GM23338 (cell line): ENCODE measurements at regions not wholly inside any gene's neighbourhood (a gene's known extent, or its start where the extent isn't known, plus 50 kb on each side); places are given as distances from the start of the nearest gene placed in this dataset.

ENCODE experiments used
- ATAC-seq: fragments of 200-7000 bp; cut with Tn5 transposase; 3 replicates; pipeline ENCODE4 v1.9.1; 2020
- DNase-seq: peaks from one replicate; pipeline ENCODE4 v3.0.0-alpha.2; 2015; ENCODE audit warnings: low spot score
- H2AFZ ChIP-seq: fragments of 200-600 bp; sonication (generic); 2 replicates; pipeline ENCODE4 v1.8.0; 2016; ENCODE audit warnings: antibody characterized with exemption, mild to moderate bottlenecking, moderate library complexity
- H3F3A ChIP-seq: fragments of 200-600 bp; sonication (generic); replicated peaks from 2 replicates; pipeline ENCODE4 v1.8.0; 2017; ENCODE audit warnings: antibody characterized with exemption, mixed run types, low read depth
- H3K27ac ChIP-seq: fragments of 200-600 bp; sonication (generic); 2 replicates; pipeline ENCODE4 v1.6.1; 2016; ENCODE audit warnings: low read depth
- H3K27me3 ChIP-seq: fragments of 200-600 bp; sonication (generic); 2 replicates; pipeline ENCODE4 v1.8.0; 2016; ENCODE audit warnings: mild to moderate bottlenecking, mixed run types, moderate library complexity; ENCODE audit not compliant: insufficient read depth
- H3K36me3 ChIP-seq: fragments of 200-600 bp; sonication (generic); 2 replicates; pipeline ENCODE4 v1.8.0; 2016; ENCODE audit warnings: mild to moderate bottlenecking; ENCODE audit not compliant: insufficient read depth
- H3K4me1 ChIP-seq: fragments of 200-600 bp; sonication (generic); 2 replicates; pipeline ENCODE4 v1.8.0; 2016; ENCODE audit warnings: mild to moderate bottlenecking, moderate library complexity; ENCODE audit not compliant: insufficient read depth
- H3K4me2 ChIP-seq: fragments of 200-600 bp; sonication (generic); 2 replicates; pipeline ENCODE4 v1.7.1; 2017; ENCODE audit warnings: mixed run types
- H3K4me3 ChIP-seq: fragments of 200-600 bp; sonication (generic); 2 replicates; pipeline ENCODE4 v1.6.1; 2016; ENCODE audit warnings: mixed run types
- H3K79me2 ChIP-seq: fragments of 200-600 bp; sonication (generic); replicated peaks from 2 replicates; pipeline ENCODE4 v1.8.0; 2017; ENCODE audit warnings: mild to moderate bottlenecking; ENCODE audit not compliant: insufficient read depth
- H3K9me2 ChIP-seq: fragments of 200-600 bp; sonication (generic); 2 replicates; pipeline ENCODE4 v1.8.0; 2017; ENCODE audit not compliant: insufficient read depth
- H4K20me1 ChIP-seq: fragments of 200-600 bp; sonication (generic); replicated peaks from 2 replicates; pipeline ENCODE4 v1.8.0; 2017; ENCODE audit warnings: mild to moderate bottlenecking; ENCODE audit not compliant: insufficient read depth
- H3K27ac Mint-ChIP-seq: 2 replicates; pipeline ENCODE4 v1.8.0; 2020; ENCODE audit warnings: inconsistent platforms, mild to moderate bottlenecking, moderate library complexity, mixed read lengths
- H3K27me3 Mint-ChIP-seq: 3 replicates; pipeline ENCODE4 v1.8.0; 2022; ENCODE audit warnings: low read depth, mild to moderate bottlenecking, moderate library complexity, mixed read lengths, inconsistent platforms; ENCODE audit not compliant: insufficient read depth, poor library complexity
- H3K36me3 Mint-ChIP-seq: 3 replicates; pipeline ENCODE4 v1.8.0; 2021; ENCODE audit warnings: low read depth, mild to moderate bottlenecking, inconsistent platforms, moderate library complexity, mixed read lengths
- H3K4me1 Mint-ChIP-seq: 3 replicates; pipeline ENCODE4 v1.8.0; 2020; ENCODE audit warnings: mild to moderate bottlenecking, inconsistent platforms, mixed read lengths
- H3K4me3 Mint-ChIP-seq: 3 replicates; pipeline ENCODE4 v1.8.0; 2021; ENCODE audit warnings: moderate library complexity, mild to moderate bottlenecking, inconsistent platforms, mixed read lengths
- H3K9me3 Mint-ChIP-seq: 3 replicates; pipeline ENCODE4 v1.8.0; 2020; ENCODE audit warnings: moderate library complexity, mild to moderate bottlenecking, inconsistent platforms, mixed read lengths
- CREB1 ChIP-seq: fragments of 250-450 bp; sonication (Bioruptor Pico); IDR thresholded peaks from 2 replicates; pipeline ENCODE4 v1.5.0; 2020; ENCODE audit warnings: low read depth, mild to moderate bottlenecking, moderate library complexity
- EZH2 ChIP-seq: fragments of 200-600 bp; sonication (generic); IDR thresholded peaks from one replicate; pipeline ENCODE4 v1.8.0; 2017; ENCODE audit warnings: antibody characterized with exemption, mild to moderate bottlenecking, low read depth; ENCODE audit not compliant: unreplicated experiment
- EZH2phosphoT487 ChIP-seq: fragments of 200-600 bp; sonication (generic); IDR thresholded peaks from one replicate; pipeline ENCODE4 v1.8.1; 2018; ENCODE audit warnings: antibody characterized with exemption; ENCODE audit not compliant: unreplicated experiment
- JUNB ChIP-seq: IDR thresholded peaks from one replicate; pipeline ENCODE4 v1.6.1; 2016; ENCODE audit warnings: antibody characterized with exemption; ENCODE audit not compliant: unreplicated experiment
- NANOG ChIP-seq: IDR thresholded peaks from 2 replicates; pipeline ENCODE4 v1.6.1; 2016; ENCODE audit warnings: antibody characterized with exemption, borderline replicate concordance
- POLR2AphosphoS5 ChIP-seq: IDR thresholded peaks from 2 replicates; pipeline ENCODE4 v1.6.1; 2016; ENCODE audit warnings: antibody characterized with exemption, low read depth
- REST ChIP-seq: IDR thresholded peaks from one replicate; pipeline ENCODE4 v1.6.1; 2018; ENCODE audit warnings: antibody characterized with exemption; ENCODE audit not compliant: unreplicated experiment
- STAT1 ChIP-seq: IDR thresholded peaks from one replicate; pipeline ENCODE4 v1.6.1; 2016; ENCODE audit warnings: antibody characterized with exemption; ENCODE audit not compliant: unreplicated experiment
- ZNF114 ChIP-seq: fragments of 250-450 bp; sonication (Bioruptor Pico); IDR thresholded peaks from 2 replicates; pipeline ENCODE4 v1.5.0; 2020; ENCODE audit warnings: mild to moderate bottlenecking, moderate library complexity
- ZNF331 ChIP-seq: fragments of 250-450 bp; sonication (Bioruptor Pico); IDR thresholded peaks from 2 replicates; pipeline ENCODE4 v1.5.0; 2020; ENCODE audit warnings: low read depth, mild to moderate bottlenecking, moderate library complexity
- TF ChIP-seq, protein P1 (sequence below): IDR thresholded peaks from 2 replicates; pipeline ENCODE4 v1.6.1; 2016; ENCODE audit warnings: antibody characterized with exemption
- TF ChIP-seq, protein P2 (sequence below), 2 experiments: fragments of 200-600 bp in 1 of 2; sonication (generic) in 1 of 2; conservative IDR thresholded peaks; 2 replicates each; pipeline versions ENCODE4 v1.5.1 to v1.6.1; 2016 to 2017; ENCODE audit warnings: antibody characterized with exemption in 2 of 2, low read depth in 2 of 2, mild to moderate bottlenecking in 2 of 2, moderate library complexity in 1 of 2
- TF ChIP-seq, protein P3 (sequence below): fragments of 250-450 bp; sonication (Bioruptor Pico); IDR thresholded peaks from 2 replicates; pipeline ENCODE4 v1.5.0; 2020; ENCODE audit warnings: mild to moderate bottlenecking, moderate library complexity

DNA sequence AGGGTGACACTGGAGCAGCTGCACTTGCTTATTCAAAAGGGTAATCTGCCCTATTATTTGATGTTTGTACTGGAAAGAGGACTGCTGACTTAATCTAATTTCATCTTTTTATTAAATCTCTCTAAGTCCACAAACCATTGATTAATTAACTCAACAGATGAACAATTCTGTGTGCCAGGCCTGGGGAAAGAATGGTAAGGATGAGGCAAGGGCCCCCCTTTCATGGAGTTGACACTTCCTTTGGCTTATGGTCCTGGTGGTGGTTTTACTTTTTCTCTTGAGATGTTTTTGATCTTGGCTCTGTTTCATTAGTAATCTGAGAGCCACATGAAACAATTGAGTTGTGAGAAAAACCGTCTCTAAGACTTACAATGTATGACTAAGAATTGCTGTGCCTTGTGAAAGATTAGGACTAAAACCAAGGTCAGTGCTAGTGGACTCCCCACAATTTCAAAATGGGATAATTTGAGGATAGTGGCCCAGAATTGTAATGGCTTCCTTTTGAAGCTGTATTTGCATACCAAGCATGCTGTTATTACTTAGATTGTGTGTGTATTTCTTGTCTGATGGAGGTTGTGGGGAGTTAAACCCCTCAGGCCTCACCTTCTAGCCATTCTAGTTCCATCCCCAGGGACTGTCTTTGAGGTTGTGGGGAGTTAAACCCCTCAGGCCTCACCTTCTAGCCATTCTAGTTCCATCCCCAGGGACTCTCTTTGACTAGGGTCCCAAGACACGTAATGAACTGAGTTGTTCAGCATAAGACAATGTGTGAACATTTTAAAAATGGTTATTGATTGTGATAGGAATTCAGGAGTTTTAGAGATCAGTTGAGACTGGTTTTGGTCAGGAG, 52.5 kb upstream of the EVL start:
- DNase-seq, result no peak
- no peaks in the 10 kb centered on the region for H3K4me1 Mint-ChIP-seq
- no peak for ATAC-seq

More for the DNA sequence above, 52.5 kb upstream of the EVL start:
- Histone ChIP-seq H3K9me2 (0 out of 2 replicates have a peak, but pooled peaks cover 2% of the 10 kb centered on the region), H3K4me2 (no peak overlapping the region), H4K20me1 (peaks cover 17% of the 10 kb centered on the region; the same call in 1 of the 2 replicates), H3K27ac (no peak overlapping the region), H3K79me2 (peaks cover 17% of the 10 kb centered on the region), H3K4me1 (no peaks in the 10 kb centered on the region; the same call in 1 of the 2 replicates), H3K27me3 (no peaks in the 10 kb centered on the region), H3K36me3 (no peaks in the 10 kb centered on the region), H2AFZ (no peak overlapping the region), H3F3A (no peaks in the 10 kb centered on the region), H3K4me3 (no peak overlapping the region)
- no peaks in the 10 kb centered on the region for H3K9me3 Mint-ChIP-seq
- H3K4me3 Mint-ChIP-seq, result no peak overlapping the region
- no peaks in the 10 kb centered on the region for H3K27me3 Mint-ChIP-seq
- H3K27ac Mint-ChIP-seq, result no peak overlapping the region
- H3K36me3 Mint-ChIP-seq, result no peaks in the 10 kb centered on the region; the same call in 1 of the 3 replicates
- TF ChIP-seq EZH2, result no peak
- no peak for TF ChIP-seq CREB1 (CRISPR knock-in tag)
- no peak for TF ChIP-seq ZNF331 (CRISPR knock-in tag)
- TF ChIP-seq, protein P1, sequence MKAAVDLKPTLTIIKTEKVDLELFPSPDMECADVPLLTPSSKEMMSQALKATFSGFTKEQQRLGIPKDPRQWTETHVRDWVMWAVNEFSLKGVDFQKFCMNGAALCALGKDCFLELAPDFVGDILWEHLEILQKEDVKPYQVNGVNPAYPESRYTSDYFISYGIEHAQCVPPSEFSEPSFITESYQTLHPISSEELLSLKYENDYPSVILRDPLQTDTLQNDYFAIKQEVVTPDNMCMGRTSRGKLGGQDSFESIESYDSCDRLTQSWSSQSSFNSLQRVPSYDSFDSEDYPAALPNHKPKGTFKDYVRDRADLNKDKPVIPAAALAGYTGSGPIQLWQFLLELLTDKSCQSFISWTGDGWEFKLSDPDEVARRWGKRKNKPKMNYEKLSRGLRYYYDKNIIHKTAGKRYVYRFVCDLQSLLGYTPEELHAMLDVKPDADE, result no peak
- TF ChIP-seq, protein P2, sequence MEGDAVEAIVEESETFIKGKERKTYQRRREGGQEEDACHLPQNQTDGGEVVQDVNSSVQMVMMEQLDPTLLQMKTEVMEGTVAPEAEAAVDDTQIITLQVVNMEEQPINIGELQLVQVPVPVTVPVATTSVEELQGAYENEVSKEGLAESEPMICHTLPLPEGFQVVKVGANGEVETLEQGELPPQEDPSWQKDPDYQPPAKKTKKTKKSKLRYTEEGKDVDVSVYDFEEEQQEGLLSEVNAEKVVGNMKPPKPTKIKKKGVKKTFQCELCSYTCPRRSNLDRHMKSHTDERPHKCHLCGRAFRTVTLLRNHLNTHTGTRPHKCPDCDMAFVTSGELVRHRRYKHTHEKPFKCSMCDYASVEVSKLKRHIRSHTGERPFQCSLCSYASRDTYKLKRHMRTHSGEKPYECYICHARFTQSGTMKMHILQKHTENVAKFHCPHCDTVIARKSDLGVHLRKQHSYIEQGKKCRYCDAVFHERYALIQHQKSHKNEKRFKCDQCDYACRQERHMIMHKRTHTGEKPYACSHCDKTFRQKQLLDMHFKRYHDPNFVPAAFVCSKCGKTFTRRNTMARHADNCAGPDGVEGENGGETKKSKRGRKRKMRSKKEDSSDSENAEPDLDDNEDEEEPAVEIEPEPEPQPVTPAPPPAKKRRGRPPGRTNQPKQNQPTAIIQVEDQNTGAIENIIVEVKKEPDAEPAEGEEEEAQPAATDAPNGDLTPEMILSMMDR (conservative IDR thresholded peaks at IDR 0.05; ENCODE audit: low read depth in 2 of 2), result no peak
- TF ChIP-seq NANOG, result no peak
- no peak for TF ChIP-seq POLR2AphosphoS5
- TF ChIP-seq EZH2phosphoT487, result no peak
- TF ChIP-seq JUNB, result no peak
- TF ChIP-seq, protein P3, sequence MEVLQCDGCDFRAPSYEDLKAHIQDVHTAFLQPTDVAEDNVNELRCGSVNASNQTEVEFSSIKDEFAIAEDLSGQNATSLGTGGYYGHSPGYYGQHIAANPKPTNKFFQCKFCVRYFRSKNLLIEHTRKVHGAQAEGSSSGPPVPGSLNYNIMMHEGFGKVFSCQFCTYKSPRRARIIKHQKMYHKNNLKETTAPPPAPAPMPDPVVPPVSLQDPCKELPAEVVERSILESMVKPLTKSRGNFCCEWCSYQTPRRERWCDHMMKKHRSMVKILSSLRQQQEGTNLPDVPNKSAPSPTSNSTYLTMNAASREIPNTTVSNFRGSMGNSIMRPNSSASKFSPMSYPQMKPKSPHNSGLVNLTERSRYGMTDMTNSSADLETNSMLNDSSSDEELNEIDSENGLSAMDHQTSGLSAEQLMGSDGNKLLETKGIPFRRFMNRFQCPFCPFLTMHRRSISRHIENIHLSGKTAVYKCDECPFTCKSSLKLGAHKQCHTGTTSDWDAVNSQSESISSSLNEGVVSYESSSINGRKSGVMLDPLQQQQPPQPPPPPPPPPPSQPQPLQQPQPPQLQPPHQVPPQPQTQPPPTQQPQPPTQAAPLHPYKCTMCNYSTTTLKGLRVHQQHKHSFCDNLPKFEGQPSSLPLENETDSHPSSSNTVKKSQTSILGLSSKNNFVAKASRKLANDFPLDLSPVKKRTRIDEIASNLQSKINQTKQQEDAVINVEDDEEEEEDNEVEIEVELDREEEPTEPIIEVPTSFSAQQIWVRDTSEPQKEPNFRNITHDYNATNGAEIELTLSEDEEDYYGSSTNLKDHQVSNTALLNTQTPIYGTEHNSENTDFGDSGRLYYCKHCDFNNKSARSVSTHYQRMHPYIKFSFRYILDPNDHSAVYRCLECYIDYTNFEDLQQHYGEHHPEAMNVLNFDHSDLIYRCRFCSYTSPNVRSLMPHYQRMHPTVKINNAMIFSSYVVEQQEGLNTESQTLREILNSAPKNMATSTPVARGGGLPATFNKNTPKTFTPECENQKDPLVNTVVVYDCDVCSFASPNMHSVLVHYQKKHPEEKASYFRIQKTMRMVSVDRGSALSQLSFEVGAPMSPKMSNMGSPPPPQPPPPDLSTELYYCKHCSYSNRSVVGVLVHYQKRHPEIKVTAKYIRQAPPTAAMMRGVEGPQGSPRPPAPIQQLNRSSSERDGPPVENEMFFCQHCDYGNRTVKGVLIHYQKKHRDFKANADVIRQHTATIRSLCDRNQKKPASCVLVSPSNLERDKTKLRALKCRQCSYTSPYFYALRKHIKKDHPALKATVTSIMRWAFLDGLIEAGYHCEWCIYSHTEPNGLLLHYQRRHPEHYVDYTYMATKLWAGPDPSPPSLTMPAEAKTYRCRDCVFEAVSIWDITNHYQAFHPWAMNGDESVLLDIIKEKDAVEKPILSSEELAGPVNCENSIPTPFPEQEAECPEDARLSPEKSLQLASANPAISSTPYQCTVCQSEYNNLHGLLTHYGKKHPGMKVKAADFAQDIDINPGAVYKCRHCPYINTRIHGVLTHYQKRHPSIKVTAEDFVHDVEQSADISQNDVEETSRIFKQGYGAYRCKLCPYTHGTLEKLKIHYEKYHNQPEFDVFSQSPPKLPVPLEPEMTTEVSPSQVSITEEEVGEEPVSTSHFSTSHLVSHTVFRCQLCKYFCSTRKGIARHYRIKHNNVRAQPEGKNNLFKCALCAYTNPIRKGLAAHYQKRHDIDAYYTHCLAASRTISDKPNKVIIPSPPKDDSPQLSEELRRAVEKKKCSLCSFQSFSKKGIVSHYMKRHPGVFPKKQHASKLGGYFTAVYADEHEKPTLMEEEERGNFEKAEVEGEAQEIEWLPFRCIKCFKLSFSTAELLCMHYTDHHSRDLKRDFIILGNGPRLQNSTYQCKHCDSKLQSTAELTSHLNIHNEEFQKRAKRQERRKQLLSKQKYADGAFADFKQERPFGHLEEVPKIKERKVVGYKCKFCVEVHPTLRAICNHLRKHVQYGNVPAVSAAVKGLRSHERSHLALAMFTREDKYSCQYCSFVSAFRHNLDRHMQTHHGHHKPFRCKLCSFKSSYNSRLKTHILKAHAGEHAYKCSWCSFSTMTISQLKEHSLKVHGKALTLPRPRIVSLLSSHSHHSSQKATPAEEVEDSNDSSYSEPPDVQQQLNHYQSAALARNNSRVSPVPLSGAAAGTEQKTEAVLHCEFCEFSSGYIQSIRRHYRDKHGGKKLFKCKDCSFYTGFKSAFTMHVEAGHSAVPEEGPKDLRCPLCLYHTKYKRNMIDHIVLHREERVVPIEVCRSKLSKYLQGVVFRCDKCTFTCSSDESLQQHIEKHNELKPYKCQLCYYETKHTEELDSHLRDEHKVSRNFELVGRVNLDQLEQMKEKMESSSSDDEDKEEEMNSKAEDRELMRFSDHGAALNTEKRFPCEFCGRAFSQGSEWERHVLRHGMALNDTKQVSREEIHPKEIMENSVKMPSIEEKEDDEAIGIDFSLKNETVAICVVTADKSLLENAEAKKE, result no peak
- TF ChIP-seq STAT1, result no peak
- no peak for TF ChIP-seq ZNF114 (CRISPR knock-in tag)
- no peak for TF ChIP-seq REST
